ENCODE measurements at regions not wholly inside any gene's neighbourhood (a gene's known extent, or its start where the extent isn't known, plus 50 kb on each side); places are given as distances from the start of the nearest gene placed in this dataset.

GRCh38 chr12:114275932-114276785 lies 129.8 kb downstream of the TBX5 start:
- DNase-seq (ENCODE audit: low spot score in 2 of 2), result no peak
- Histone ChIP-seq H3K4me3 (no peak overlapping the region), H3K27me3 (peaks cover 21% of the 10 kb centered on the region), H3K36me3 (no peaks in the 10 kb centered on the region), H3K4me1 (no peaks in the 10 kb centered on the region), H3K27ac (no peak overlapping the region), H3K9me3 (no peaks in the 10 kb centered on the region)
- TF ChIP-seq POLR2AphosphoS5 (IDR thresholded peaks at IDR 0.05) (no peak), POLR2A (IDR thresholded peaks at IDR 0.05) (no peak), EP300 (IDR thresholded peaks at IDR 0.05) (no peak), CTCF (IDR thresholded peaks at IDR 0.05) (no peak)
- WGBS, result 33% methylated on average over 3 of the region's 3 CpGs

- TF ChIP-seq POLR2AphosphoS5 (IDR thresholded peaks at IDR 0.05) (no peak), CTCF (IDR thresholded peaks at IDR 0.05) (no peak), EP300 (IDR thresholded peaks at IDR 0.05) (no peak), POLR2A (IDR thresholded peaks at IDR 0.05) (no peak)
These were observed 130.9 kb downstream of the TBX5 start for GRCh38 chr12:114275086-114275485.

GRCh38 chr12:114274131-114274530 lies 131.8 kb downstream of the TBX5 start:
- TF ChIP-seq POLR2AphosphoS5 (IDR thresholded peaks at IDR 0.05) (no peak), CTCF (IDR thresholded peaks at IDR 0.05) (no peak), POLR2A (IDR thresholded peaks at IDR 0.05) (no peak), EP300 (IDR thresholded peaks at IDR 0.05) (no peak)
- DNase-seq (ENCODE audit: low spot score in 2 of 2), result no peak
- no peak overlapping the region for H3K4me3 ChIP-seq
- no peaks in the 10 kb centered on the region for H3K36me3 ChIP-seq
- 29% methylated on average over 1 of the region's 1 CpG for WGBS
- H3K27ac ChIP-seq, result no peak overlapping the region
- H3K4me1 ChIP-seq, result no peaks in the 10 kb centered on the region
- H3K27me3 ChIP-seq, result peaks cover 30% of the 10 kb centered on the region
- no peaks in the 10 kb centered on the region for H3K9me3 ChIP-seq

More at GRCh38 chr12:114275086-114275485, 130.9 kb downstream of the TBX5 start:
- 36% methylated on average over 4 of the region's 4 CpGs for WGBS
- Histone ChIP-seq H3K27ac (no peak overlapping the region), H3K9me3 (no peaks in the 10 kb centered on the region), H3K36me3 (no peaks in the 10 kb centered on the region), H3K4me1 (no peaks in the 10 kb centered on the region), H3K4me3 (no peak overlapping the region), H3K27me3 (peaks cover 30% of the 10 kb centered on the region)
- no peak for DNase-seq (ENCODE audit: low spot score in 2 of 2)

- H3K27ac ChIP-seq, result no peak overlapping the region
- no peaks in the 10 kb centered on the region for H3K36me3 ChIP-seq
- WGBS, result 39% methylated on average over 5 of the region's 5 CpGs
- no peaks in the 10 kb centered on the region for H3K9me3 ChIP-seq
- H3K4me3 ChIP-seq, result no peak overlapping the region
- H3K4me1 ChIP-seq, result no peaks in the 10 kb centered on the region
- no peak for DNase-seq (ENCODE audit: low spot score in 2 of 2)
- H3K27me3 ChIP-seq, result peaks cover 32% of the 10 kb centered on the region
- TF ChIP-seq EP300 (IDR thresholded peaks at IDR 0.05) (no peak), POLR2AphosphoS5 (IDR thresholded peaks at IDR 0.05) (no peak), CTCF (IDR thresholded peaks at IDR 0.05) (no peak)
These were observed 133.3 kb downstream of the TBX5 start for GRCh38 chr12:114272605-114273004.

- no peaks in the 10 kb centered on the region for H3K36me3 ChIP-seq
- 26% methylated on average over 2 of the region's 2 CpGs for WGBS
- no peak for DNase-seq (ENCODE audit: low spot score in 2 of 2)
- no peaks in the 10 kb centered on the region for H3K4me1 ChIP-seq
- no peak overlapping the region for H3K27ac ChIP-seq
- H3K4me3 ChIP-seq, result no peak overlapping the region
- H3K9me3 ChIP-seq, result no peaks in the 10 kb centered on the region
- no peak for TF ChIP-seq POLR2A (IDR thresholded peaks at IDR 0.05)
- TF ChIP-seq CTCF (IDR thresholded peaks at IDR 0.05), result no peak
- no peak for TF ChIP-seq EP300 (IDR thresholded peaks at IDR 0.05)
- TF ChIP-seq POLR2AphosphoS5 (IDR thresholded peaks at IDR 0.05), result no peak
- peaks cover 38% of the 10 kb centered on the region for H3K27me3 ChIP-seq
These were observed 133.9 kb downstream of the TBX5 start for GRCh38 chr12:114272071-114272470.
